GM12874 (cell line): ENCODE measurements at regions not wholly inside any gene's neighbourhood (a gene's known extent, or its start where the extent isn't known, plus 50 kb on each side); places are given as distances from the start of the nearest gene placed in this dataset.

Source experiments
- CTCF ChIP-seq: IDR thresholded peaks from 2 replicates; pipeline ENCODE4 v1.5.1; 2011; ENCODE audit warnings: low read depth, mild to moderate bottlenecking, control low read depth, low read length, moderate library complexity; ENCODE audit not compliant: insufficient read depth

GRCh38 chr4:101515099-101515498 is 167.8 kb upstream of the PPP3CA start:
- TF ChIP-seq CTCF, result no peak

GRCh38 chr4:101512416-101512815 is 165.1 kb upstream of the PPP3CA start:
- no peak for TF ChIP-seq CTCF

- TF ChIP-seq CTCF, result no peak
These were observed 154.1 kb upstream of the PPP3CA start for GRCh38 chr4:101501421-101501820.

- TF ChIP-seq CTCF, result no peak
These were observed 153.4 kb upstream of the PPP3CA start for GRCh38 chr4:101500742-101501141.

GRCh38 chr4:101475246-101475645 is 127.9 kb upstream of the PPP3CA start:
- TF ChIP-seq CTCF, result no peak

GRCh38 chr4:101471201-101471600 is 123.9 kb upstream of the PPP3CA start:
- no peak for TF ChIP-seq CTCF

- TF ChIP-seq CTCF, result no peak
These were observed 117.3 kb upstream of the PPP3CA start for GRCh38 chr4:101464596-101464995.

- no peak for TF ChIP-seq CTCF
These were observed 111.6 kb upstream of the PPP3CA start for GRCh38 chr4:101458914-101459313.
